ENCODE measurements at regions not wholly inside any gene's neighbourhood (a gene's known extent, or its start where the extent isn't known, plus 50 kb on each side); places are given as distances from the start of the nearest gene placed in this dataset.

DNA sequence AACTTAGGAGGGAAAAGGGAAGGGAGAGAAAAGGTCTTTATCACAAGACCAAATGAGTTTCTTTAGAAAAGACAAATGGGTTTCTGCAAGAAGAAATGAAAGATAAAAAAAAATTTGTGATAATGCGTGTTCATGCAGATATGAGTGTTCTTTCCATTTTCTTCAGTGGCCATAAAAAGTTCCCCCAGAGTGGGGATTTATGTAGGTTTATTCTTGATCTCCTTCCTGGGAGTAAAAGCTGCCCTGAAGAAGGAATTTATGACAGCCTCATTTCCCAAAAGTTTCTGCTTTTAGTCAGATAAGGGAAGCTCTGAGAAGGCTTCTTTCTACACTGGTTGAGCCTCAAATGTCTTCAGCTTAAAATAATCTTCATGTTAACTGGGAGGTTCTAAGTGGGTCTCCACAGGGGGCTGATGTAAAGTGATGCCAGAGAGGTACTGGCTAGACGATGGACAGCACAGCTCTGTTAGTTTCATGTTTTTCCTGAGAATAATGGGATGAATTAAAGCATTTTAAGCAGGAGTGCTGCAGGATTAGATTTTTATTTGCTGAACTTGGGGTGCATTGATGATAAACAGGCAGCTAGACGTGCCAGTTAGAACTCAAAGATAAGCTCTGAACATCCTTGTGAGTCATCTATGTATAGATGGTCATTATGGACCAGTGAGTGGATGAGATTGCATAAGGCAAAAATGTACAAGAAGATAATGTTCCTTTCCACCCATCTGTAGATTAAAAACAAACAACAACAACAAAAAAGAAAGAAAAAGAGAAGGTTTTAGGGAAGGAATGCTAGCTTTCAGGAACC is 65.6 kb upstream of the EPCAM start:
- H2BK15ac ChIP-seq (ENCODE audit: low read depth, low read length) = no peak overlapping the region
- no peak for TF ChIP-seq MAZ (IDR thresholded peaks at IDR 0.05; ENCODE audit: borderline replicate concordance, low read depth, low read length)
- TF ChIP-seq CEBPB (IDR thresholded peaks at IDR 0.05; ENCODE audit: low read depth, low read length) = peak; percentile 68
- DNase-seq (peak; percentile 29), ATAC-seq (ENCODE audit: low read depth) (peak; percentile 16; the same call in 1 of the 2 replicates)
- H2BK20ac ChIP-seq (ENCODE audit: low read depth, low read length) = no peak overlapping the region
- no peak overlapping the region for H3K14ac ChIP-seq (replicated peaks; ENCODE audit: low read depth, low read length)
- no peak overlapping the region for H2AK5ac ChIP-seq (ENCODE audit: low read depth, low read length)
- no peak overlapping the region for H2BK120ac ChIP-seq (ENCODE audit: low read depth, low read length)
- no peak overlapping the region for H3K4me3 ChIP-seq (ENCODE audit: insufficient read depth, low read depth, low read length)
- no peak overlapping the region for H3K9ac ChIP-seq (ENCODE audit: low read depth, low read length)
- H3K79me1 ChIP-seq (ENCODE audit: low read depth in 1 of 2, low read length in 2 of 2) = peaks cover 0 to 3% of the 10 kb centered on the region in 2 experiments; a peak in 1 of 4 replicates
- no peak overlapping the region for H4K91ac ChIP-seq (ENCODE audit: insufficient read depth, low read depth, low read length)
- ChIA-PET POLR2A (ENCODE audit: unreplicated experiment) (interaction anchor here (0.6 to 1.1 kb wide), 2 partner anchors 86 to 131 kb away, joined by 4 to 5 read pairs; no protein-coding TSS in a partner anchor), CTCF (interaction anchor here (1.0 kb wide), 1 partner anchor 288 kb away, joined by 3 read pairs; no protein-coding TSS in a partner anchor)
- H3K23ac ChIP-seq (ENCODE audit: low read depth, low read length) = 0 out of 2 replicates have a peak overlapping the region, but pooled peaks have one; percentile 20
- no peak overlapping the region for H4K8ac ChIP-seq (ENCODE audit: low read depth in 2 of 2, low read length in 2 of 2)
- no TSS peak for BruUV-seq (replicated peaks)
- no peak overlapping the region for H3K4ac ChIP-seq (ENCODE audit: low read depth, low read length)
- peak overlapping the region; percentile 52; the same call in 1 of the 2 replicates for H3K4me2 ChIP-seq (ENCODE audit: low read depth, low read length)
- H3K27ac ChIP-seq (ENCODE audit: insufficient read depth, low read length) = no peak overlapping the region
- H2AFZ ChIP-seq (replicated peaks; ENCODE audit: low read length, poor library complexity) = no peak overlapping the region
- dilution Hi-C loops (cut with HindIII; ENCODE audit: low sequenced_read_pairs, unreplicated experiment) (no loop called here), intact Hi-C loops (cut with micrococcal nuclease) (no loop called here), in situ Hi-C loops (cut with MboI; ENCODE audit: low sequenced_read_pairs) (no loop called here)
- peaks cover 6% of the 10 kb centered on the region for H3K4me1 ChIP-seq (ENCODE audit: control insufficient read depth, insufficient read depth, low read length)
- H3K9me1 ChIP-seq (ENCODE audit: insufficient read depth, low read length) = no peaks in the 10 kb centered on the region
- no peaks in the 10 kb centered on the region for H3K9me3 ChIP-seq (ENCODE audit: control insufficient read depth, insufficient read depth, low read length)
- H3K56ac ChIP-seq (ENCODE audit: extremely low read depth, insufficient read depth, low read length) = no peak overlapping the region
- H2AK9ac ChIP-seq (replicated peaks; ENCODE audit: low read depth, low read length, poor library complexity) = no peak overlapping the region
- H4K20me1 ChIP-seq (ENCODE audit: insufficient read depth, low read length) = no peaks in the 10 kb centered on the region
- H4K5ac ChIP-seq (ENCODE audit: low read depth, low read length) = peak overlapping the region; percentile 56; the same call in 1 of the 2 replicates
- 14% methylated on average over 1 of the region's 3 CpGs; no CpG with 5 or more reads in 1 of the 2 experiments for WGBS, 2 experiments (ENCODE audit: extremely low coverage in 2 of 2, insufficient read length in 1 of 2)
- H3K36me3 ChIP-seq (ENCODE audit: control insufficient read depth, insufficient read depth, low read length) = no peaks in the 10 kb centered on the region
- H2BK5ac ChIP-seq (ENCODE audit: low read depth, low read length, poor library complexity, severe bottlenecking) = no peak overlapping the region
- peak overlapping the region; percentile 67; the same call in 1 of the 2 replicates for H3K18ac ChIP-seq (ENCODE audit: low read depth, low read length)
- no peaks in the 10 kb centered on the region for H3K27me3 ChIP-seq (ENCODE audit: control insufficient read depth, insufficient read depth, low read length)

Data from IMR-90 (cell line).